ENCODE measurements at regions not wholly inside any gene's neighbourhood (a gene's known extent, or its start where the extent isn't known, plus 50 kb on each side); places are given as distances from the start of the nearest gene placed in this dataset.

GRCh38 chr3:106305127-106305526 is 436.3 kb upstream of the CBLB start:
- TF ChIP-seq EZH2 (IDR thresholded peaks at IDR 0.05): no peak
- no peak for TF ChIP-seq CTCF (IDR thresholded peaks at IDR 0.05)
- TF ChIP-seq EZH2phosphoT487 (IDR thresholded peaks at IDR 0.05): no peak

Data from neural progenitor cell (in vitro differentiated cells).